Retinal pigment epithelial cell (primary cell): ENCODE measurements at regions not wholly inside any gene's neighbourhood (a gene's known extent, or its start where the extent isn't known, plus 50 kb on each side); places are given as distances from the start of the nearest gene placed in this dataset.

Experiments
- DNase-seq: peaks from one replicate; pipeline ENCODE4 v3.0.0-alpha.2; 2010; ENCODE audit warnings: low read depth
- H3K4me3 ChIP-seq: 2 replicates; pipeline ENCODE4 v1.5.1; 2011; ENCODE audit warnings: mild to moderate bottlenecking, low read length, control low read depth, moderate library complexity
- CTCF ChIP-seq: conservative IDR thresholded peaks from 2 replicates; pipeline ENCODE4 v1.5.1; 2011; ENCODE audit warnings: low read depth, low read length, control low read depth, inconsistent platforms

GRCh38 chr14:88992011-88992410 lies 167.6 kb downstream of the TTC8 start:
- DNase-seq: no peak

GRCh38 chr14:88993946-88994345 lies 169.5 kb downstream of the TTC8 start:
- no peak for TF ChIP-seq CTCF
- no peak overlapping the region for H3K4me3 ChIP-seq
- peak; percentile 88 for DNase-seq

More at GRCh38 chr14:88992011-88992410, 167.6 kb downstream of the TTC8 start:
- TF ChIP-seq CTCF: no peak
- H3K4me3 ChIP-seq: no peak overlapping the region

GRCh38 chr14:88995437-88996198 lies 171.2 kb downstream of the TTC8 start:
- H3K4me3 ChIP-seq: no peak overlapping the region
- DNase-seq: peak; percentile 100
- TF ChIP-seq CTCF: no peak

DNA sequence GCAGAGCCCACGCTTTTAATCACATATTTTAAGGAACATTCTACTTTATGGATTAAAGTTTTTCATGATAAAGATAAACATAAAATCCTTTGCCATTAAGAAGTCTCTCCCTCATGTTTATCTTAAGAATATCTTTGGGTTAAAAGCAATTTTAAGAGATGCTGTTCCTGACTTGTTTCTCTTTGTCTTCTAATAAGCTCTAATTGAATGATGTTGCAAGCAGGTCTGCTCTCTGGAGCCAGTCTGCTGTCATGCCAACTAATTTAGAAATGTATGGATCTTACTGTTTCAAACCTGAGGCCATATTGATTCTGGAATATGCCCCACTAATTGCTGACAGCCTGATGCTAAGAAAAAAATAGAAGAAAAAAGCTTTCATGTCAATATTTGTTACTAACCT lies 173.6 kb downstream of the TTC8 start:
- TF ChIP-seq CTCF: no peak
- no peak overlapping the region for H3K4me3 ChIP-seq

GRCh38 chr14:88999137-88999536 lies 174.7 kb downstream of the TTC8 start:
- DNase-seq: no peak
- TF ChIP-seq CTCF: no peak
- no peak overlapping the region for H3K4me3 ChIP-seq

More for the DNA sequence above, 173.6 kb downstream of the TTC8 start:
- DNase-seq: no peak

DNA sequence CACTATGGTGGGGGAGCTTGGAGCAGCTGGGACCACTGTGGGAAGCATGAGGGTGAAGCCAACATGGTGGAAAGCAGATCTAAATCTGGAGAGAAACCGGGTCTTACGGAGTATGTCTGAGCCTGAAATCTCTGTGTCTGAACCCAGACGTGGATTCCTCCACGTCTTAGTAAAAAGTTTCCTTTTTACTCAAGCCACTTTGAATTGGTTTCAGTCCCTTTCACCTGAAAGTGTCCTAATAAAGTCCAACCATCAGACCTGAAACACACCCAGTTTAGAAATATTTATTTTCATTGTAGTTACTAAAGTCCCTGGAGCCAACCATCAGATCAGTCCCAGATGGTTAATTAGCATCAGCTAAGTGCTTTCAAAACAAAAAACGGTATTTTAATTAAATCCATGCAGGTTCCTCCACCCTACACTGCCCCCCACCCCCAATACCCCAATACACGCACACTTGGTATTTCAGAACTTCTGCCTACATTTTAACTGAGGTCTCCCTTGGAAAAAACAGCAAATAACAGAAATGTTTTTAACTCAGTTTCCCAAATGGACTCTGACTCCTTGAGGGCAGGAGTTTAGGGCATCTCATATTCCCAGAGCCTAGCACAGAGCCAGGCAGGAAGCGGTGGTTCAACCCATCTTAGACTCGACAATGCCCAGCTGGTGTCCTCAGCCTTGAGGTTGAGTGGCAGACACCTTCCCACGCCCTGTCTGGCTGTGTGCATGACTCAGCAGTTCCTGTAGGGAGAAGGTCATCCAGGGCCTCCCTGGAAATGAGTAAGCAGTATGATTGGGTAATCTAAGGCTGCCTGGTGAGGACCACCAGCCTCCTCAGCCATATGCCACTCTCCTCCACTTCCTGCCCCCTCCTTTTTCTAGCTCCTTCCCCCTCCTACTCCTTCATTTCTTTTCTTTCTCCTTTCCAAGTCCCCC lies 175.8 kb downstream of the TTC8 start:
- TF ChIP-seq CTCF: no peak
- H3K4me3 ChIP-seq: no peak overlapping the region
- peak; percentile 82 for DNase-seq
